ENCODE measurements at regions not wholly inside any gene's neighbourhood (a gene's known extent, or its start where the extent isn't known, plus 50 kb on each side); places are given as distances from the start of the nearest gene placed in this dataset.

- H3K9me3 ChIP-seq (ENCODE audit: control insufficient read depth, low read length, poor library complexity, severe bottlenecking): no peaks in the 10 kb centered on the region
- DNase-seq: no peak
- H3K4me1 Mint-ChIP-seq: no peaks in the 10 kb centered on the region
- H3K27ac Mint-ChIP-seq: no peak overlapping the region
- no peak for ATAC-seq
- peaks cover 2% of the 10 kb centered on the region for H3K36me3 Mint-ChIP-seq (ENCODE audit: low read depth)
- peaks cover 14% of the 10 kb centered on the region for H3K27me3 Mint-ChIP-seq
- H3K4me3 Mint-ChIP-seq: no peak overlapping the region
Measured at GRCh38 chr11:70805971-70806370, 407.6 kb downstream of the CTTN start.

GRCh38 chr11:70806461-70807194 lies 408.3 kb downstream of the CTTN start:
- no peaks in the 10 kb centered on the region for H3K4me1 Mint-ChIP-seq
- H3K4me3 Mint-ChIP-seq: no peak overlapping the region
- peak overlapping the region; percentile 14 for H3K27ac Mint-ChIP-seq
- H3K27me3 Mint-ChIP-seq: peaks cover 14% of the 10 kb centered on the region
- ATAC-seq: no peak
- DNase-seq: no peak
- no peaks in the 10 kb centered on the region for H3K9me3 ChIP-seq (ENCODE audit: control insufficient read depth, low read length, poor library complexity, severe bottlenecking)
- peaks cover 2% of the 10 kb centered on the region for H3K36me3 Mint-ChIP-seq (ENCODE audit: low read depth)

GRCh38 chr11:70807195-70807543 lies 408.8 kb downstream of the CTTN start:
- Mint-ChIP-seq H3K4me3 (no peak overlapping the region), H3K27me3 (peaks cover 14% of the 10 kb centered on the region), H3K4me1 (no peaks in the 10 kb centered on the region), H3K36me3 (ENCODE audit: low read depth) (peaks cover 2% of the 10 kb centered on the region), H3K27ac (peak overlapping the region; percentile 14)
- ATAC-seq (no peak), DNase-seq (no peak)
- H3K9me3 ChIP-seq (ENCODE audit: control insufficient read depth, low read length, poor library complexity, severe bottlenecking): no peaks in the 10 kb centered on the region

- no peak for DNase-seq
- no peaks in the 10 kb centered on the region for H3K9me3 ChIP-seq (ENCODE audit: control insufficient read depth, low read length, poor library complexity, severe bottlenecking)
- Mint-ChIP-seq H3K27ac (no peak overlapping the region), H3K4me3 (no peak overlapping the region), H3K36me3 (ENCODE audit: low read depth) (peaks cover 2% of the 10 kb centered on the region), H3K27me3 (peaks cover 18% of the 10 kb centered on the region), H3K4me1 (no peaks in the 10 kb centered on the region)
- ATAC-seq: no peak
Measured at GRCh38 chr11:70808686-70809375, 410.5 kb downstream of the CTTN start.

- ATAC-seq: no peak
- no peak overlapping the region for H3K27ac Mint-ChIP-seq
- no peak for DNase-seq
- H3K9me3 ChIP-seq (ENCODE audit: control insufficient read depth, low read length, poor library complexity, severe bottlenecking): no peaks in the 10 kb centered on the region
- no peaks in the 10 kb centered on the region for H3K36me3 Mint-ChIP-seq (ENCODE audit: low read depth)
- no peak overlapping the region for H3K4me3 Mint-ChIP-seq
- H3K4me1 Mint-ChIP-seq: no peaks in the 10 kb centered on the region
- peaks cover 9% of the 10 kb centered on the region for H3K27me3 Mint-ChIP-seq
Measured at GRCh38 chr11:70810133-70810532, 411.8 kb downstream of the CTTN start.

GRCh38 chr11:70810681-70811080 lies 412.4 kb downstream of the CTTN start:
- Mint-ChIP-seq H3K27me3 (peaks cover 9% of the 10 kb centered on the region), H3K4me1 (no peaks in the 10 kb centered on the region), H3K27ac (no peak overlapping the region), H3K4me3 (no peak overlapping the region), H3K36me3 (ENCODE audit: low read depth) (no peaks in the 10 kb centered on the region)
- no peaks in the 10 kb centered on the region for H3K9me3 ChIP-seq (ENCODE audit: control insufficient read depth, low read length, poor library complexity, severe bottlenecking)
- ATAC-seq (no peak), DNase-seq (no peak)

GRCh38 chr11:70811483-70811882 lies 413.2 kb downstream of the CTTN start:
- no peaks in the 10 kb centered on the region for H3K9me3 ChIP-seq (ENCODE audit: control insufficient read depth, low read length, poor library complexity, severe bottlenecking)
- Mint-ChIP-seq H3K4me3 (no peak overlapping the region), H3K27me3 (peaks cover 9% of the 10 kb centered on the region), H3K36me3 (ENCODE audit: low read depth) (no peaks in the 10 kb centered on the region), H3K4me1 (no peaks in the 10 kb centered on the region), H3K27ac (no peak overlapping the region)
- DNase-seq: no peak
- ATAC-seq: no peak

- Mint-ChIP-seq H3K27ac (no peak overlapping the region), H3K27me3 (peaks cover 9% of the 10 kb centered on the region), H3K36me3 (ENCODE audit: low read depth) (no peaks in the 10 kb centered on the region), H3K4me3 (no peak overlapping the region), H3K4me1 (no peaks in the 10 kb centered on the region)
- ATAC-seq (no peak), DNase-seq (no peak)
- no peaks in the 10 kb centered on the region for H3K9me3 ChIP-seq (ENCODE audit: control insufficient read depth, low read length, poor library complexity, severe bottlenecking)
Measured at GRCh38 chr11:70811915-70812314, 413.6 kb downstream of the CTTN start.

- H3K36me3 Mint-ChIP-seq (ENCODE audit: low read depth): no peaks in the 10 kb centered on the region
- no peaks in the 10 kb centered on the region for H3K9me3 ChIP-seq (ENCODE audit: control insufficient read depth, low read length, poor library complexity, severe bottlenecking)
- H3K27me3 Mint-ChIP-seq: peaks cover 9% of the 10 kb centered on the region
- no peak overlapping the region for H3K4me3 Mint-ChIP-seq
- DNase-seq (no peak), ATAC-seq (no peak)
- H3K4me1 Mint-ChIP-seq: no peaks in the 10 kb centered on the region
- H3K27ac Mint-ChIP-seq: no peak overlapping the region
Measured at GRCh38 chr11:70812472-70812871, 414.1 kb downstream of the CTTN start.

- Mint-ChIP-seq H3K4me1 (no peaks in the 10 kb centered on the region), H3K36me3 (ENCODE audit: low read depth) (no peaks in the 10 kb centered on the region), H3K27ac (no peak overlapping the region), H3K27me3 (peaks cover 9% of the 10 kb centered on the region), H3K4me3 (no peak overlapping the region)
- ATAC-seq (no peak), DNase-seq (no peak)
- no peaks in the 10 kb centered on the region for H3K9me3 ChIP-seq (ENCODE audit: control insufficient read depth, low read length, poor library complexity, severe bottlenecking)
Measured at GRCh38 chr11:70813651-70814050, 415.3 kb downstream of the CTTN start.

GRCh38 chr11:70815485-70815832 lies 417.1 kb downstream of the CTTN start:
- ATAC-seq: no peak
- no peak overlapping the region for H3K4me3 Mint-ChIP-seq
- peaks cover 13% of the 10 kb centered on the region for H3K27me3 Mint-ChIP-seq
- DNase-seq: no peak
- H3K4me1 Mint-ChIP-seq: no peaks in the 10 kb centered on the region
- no peak overlapping the region for H3K27ac Mint-ChIP-seq
- H3K9me3 ChIP-seq (ENCODE audit: control insufficient read depth, low read length, poor library complexity, severe bottlenecking): no peaks in the 10 kb centered on the region
- H3K36me3 Mint-ChIP-seq (ENCODE audit: low read depth): no peaks in the 10 kb centered on the region

GRCh38 chr11:70816156-70816678 lies 417.9 kb downstream of the CTTN start:
- peaks cover 13% of the 10 kb centered on the region for H3K27me3 Mint-ChIP-seq
- H3K4me1 Mint-ChIP-seq: no peaks in the 10 kb centered on the region
- H3K27ac Mint-ChIP-seq: no peak overlapping the region
- no peaks in the 10 kb centered on the region for H3K36me3 Mint-ChIP-seq (ENCODE audit: low read depth)
- DNase-seq (no peak), ATAC-seq (no peak)
- no peaks in the 10 kb centered on the region for H3K9me3 ChIP-seq (ENCODE audit: control insufficient read depth, low read length, poor library complexity, severe bottlenecking)
- H3K4me3 Mint-ChIP-seq: no peak overlapping the region

- no peak overlapping the region for H3K4me3 Mint-ChIP-seq
- no peaks in the 10 kb centered on the region for H3K36me3 Mint-ChIP-seq (ENCODE audit: low read depth)
Measured at GRCh38 chr11:70818351-70818750, 420.0 kb downstream of the CTTN start.

GRCh38 chr11:70819022-70819421 lies 420.7 kb downstream of the CTTN start:
- no peak for ATAC-seq
- Mint-ChIP-seq H3K4me1 (peaks cover 3% of the 10 kb centered on the region), H3K27ac (no peak overlapping the region), H3K4me3 (no peak overlapping the region), H3K36me3 (ENCODE audit: low read depth) (no peaks in the 10 kb centered on the region), H3K27me3 (peaks cover 14% of the 10 kb centered on the region)
- no peaks in the 10 kb centered on the region for H3K9me3 ChIP-seq (ENCODE audit: control insufficient read depth, low read length, poor library complexity, severe bottlenecking)
- no peak for DNase-seq

More at GRCh38 chr11:70818351-70818750, 420.0 kb downstream of the CTTN start:
- Mint-ChIP-seq H3K4me1 (no peaks in the 10 kb centered on the region), H3K27me3 (peaks cover 8% of the 10 kb centered on the region), H3K27ac (no peak overlapping the region)
- ATAC-seq: no peak
- no peaks in the 10 kb centered on the region for H3K9me3 ChIP-seq (ENCODE audit: control insufficient read depth, low read length, poor library complexity, severe bottlenecking)
- DNase-seq: no peak

Data from T-helper 17 cell (primary cell).